SK-N-SH (cell line): ENCODE measurements at regions not wholly inside any gene's neighbourhood (a gene's known extent, or its start where the extent isn't known, plus 50 kb on each side); places are given as distances from the start of the nearest gene placed in this dataset.

Source experiments
- CTCF ChIA-PET: fragments of 300-600, 350-600 bp; formaldehyde crosslinking; extraction: SDS; loops from one replicate; lab custom pipeline; 2021; lab: Yijun Ruan, JAX
- POLR2A ChIA-PET: fragments of 350-600 bp; sonication (Branson Sonifier 250); formaldehyde crosslinking; extraction: SDS; loops from one replicate; lab custom pipeline; 2020; ENCODE audit warnings: antibody characterized with exemption, inconsistent platforms; lab: Yijun Ruan, JAX
- DNase-seq: peaks from one replicate; pipeline ENCODE4 v3.0.0; 2012
- H2AFZ ChIP-seq: fragments of 200-600 bp; sonication (generic); 2 replicates; pipeline ENCODE4 v1.8.1; 2016; ENCODE audit warnings: antibody characterized with exemption, mild to moderate bottlenecking, low read depth
- H3F3A ChIP-seq: fragments of 200-600 bp; sonication (generic); replicated peaks from 2 replicates; pipeline ENCODE3; 2016; ENCODE audit warnings: antibody characterized with exemption, mild to moderate bottlenecking; ENCODE audit not compliant: insufficient read depth
- H3K27ac ChIP-seq, 2 experiments: fragments of 200-500 bp in 1 of 2; fragments of 200-600 bp in 1 of 2; sonication (Bioruptor generic) in 1 of 2; sonication (generic), shearing (Covaris generic) in 1 of 2; 2 replicates each; pipeline versions ENCODE4 v1.5.1 to v1.6.1; 2014 to 2016; ENCODE audit warnings: low read depth in 2 of 2, inconsistent platforms in 1 of 2, low read length in 1 of 2, mild to moderate bottlenecking in 1 of 2, mixed read lengths in 1 of 2
- H3K27me3 ChIP-seq: fragments of 200-600 bp; sonication (generic), shearing (Covaris generic); 2 replicates; pipeline ENCODE4 v1.6.1; 2016; ENCODE audit warnings: mixed run types; ENCODE audit not compliant: insufficient read depth
- H3K36me3 ChIP-seq, 2 experiments: fragments of 200-500 bp in 1 of 2; fragments of 200-600 bp in 1 of 2; sonication (Bioruptor generic) in 1 of 2; sonication (generic) in 1 of 2; replicated peaks in 1 of 2; 2 replicates each; pipeline versions ENCODE3 to v1.5.1; 2014 to 2016; ENCODE audit warnings: low read length in 1 of 2, mild to moderate bottlenecking in 1 of 2; ENCODE audit not compliant: insufficient read depth in 2 of 2, control insufficient read depth in 1 of 2
- H3K4me1 ChIP-seq, 2 experiments: fragments of 200-500 bp in 1 of 2; fragments of 200-600 bp in 1 of 2; sonication (Bioruptor generic) in 1 of 2; sonication (generic), shearing (Covaris generic) in 1 of 2; 2 replicates each; pipeline versions ENCODE4 v1.5.1 to v1.6.1; 2014 to 2016; ENCODE audit warnings: low read depth in 1 of 2, low read length in 1 of 2, mixed run types in 1 of 2; ENCODE audit not compliant: insufficient read depth in 2 of 2, control insufficient read depth in 1 of 2
- H3K4me2 ChIP-seq: fragments of 200-600 bp; sonication (generic), shearing (Covaris generic); 2 replicates; pipeline ENCODE4 v1.6.1; 2017; ENCODE audit warnings: mixed run types
- H3K4me3 ChIP-seq, 2 experiments: fragments of 200-500 bp in 1 of 2; fragments of 200-600 bp in 1 of 2; sonication (Bioruptor generic) in 1 of 2; sonication (generic), shearing (Covaris generic) in 1 of 2; 2 replicates each; pipeline versions ENCODE4 v1.5.1 to v1.8.1; 2014 to 2016; ENCODE audit warnings: low read depth in 2 of 2, inconsistent platforms in 1 of 2, low read length in 1 of 2, mild to moderate bottlenecking in 1 of 2, mixed read lengths in 1 of 2, moderate library complexity in 1 of 2
- H3K79me2 ChIP-seq: fragments of 200-600 bp; sonication (generic); 2 replicates; pipeline ENCODE4 v1.8.1; 2017; ENCODE audit warnings: mild to moderate bottlenecking; ENCODE audit not compliant: insufficient read depth
- H3K9ac ChIP-seq: fragments of 200-600 bp; sonication (generic); 2 replicates; pipeline ENCODE4 v1.6.1; 2017; ENCODE audit warnings: mixed run types
- H3K9me2 ChIP-seq: fragments of 200-600 bp; sonication (generic); 2 replicates; pipeline ENCODE4 v1.6.1; 2017; ENCODE audit warnings: mixed run types
- H3K9me3 ChIP-seq: fragments of 200-600 bp; sonication (generic); 2 replicates; pipeline ENCODE4 v1.6.1; 2017; ENCODE audit warnings: mixed run types, mild to moderate bottlenecking, moderate library complexity
- H4K20me1 ChIP-seq: fragments of 200-600 bp; sonication (generic); 2 replicates; pipeline ENCODE4 v1.6.1; 2017; ENCODE audit warnings: mild to moderate bottlenecking, mixed run types; ENCODE audit not compliant: insufficient read depth
- CHD2 ChIP-seq: fragments of 150-350 bp; IDR thresholded peaks from 2 replicates; pipeline ENCODE4 v1.6.1; 2018; ENCODE audit warnings: low read length; ENCODE audit not compliant: partially characterized antibody
- CTCF ChIP-seq: fragments of 200-600 bp; sonication (generic); IDR thresholded peaks from 2 replicates; pipeline ENCODE4 v1.6.1; 2017; ENCODE audit warnings: antibody characterized with exemption, mild to moderate bottlenecking, moderate library complexity
- ELF1 ChIP-seq: IDR thresholded peaks from 2 replicates; pipeline ENCODE4 v1.4.0; 2012
- EP300 ChIP-seq, 2 experiments: IDR thresholded peaks; 2 replicates each; pipeline versions ENCODE4 v1.4.0 to v1.6.1; 2012; ENCODE audit warnings: borderline replicate concordance in 1 of 2, low read depth in 1 of 2, low read length in 1 of 2
- EZH2phosphoT487 ChIP-seq: fragments of 200-600 bp; sonication (generic); IDR thresholded peaks from 2 replicates; pipeline ENCODE4 v1.6.1; 2017; ENCODE audit warnings: low read depth, mixed run types, mild to moderate bottlenecking, antibody characterized with exemption, moderate library complexity, borderline replicate concordance
- FOXM1 ChIP-seq: IDR thresholded peaks from 2 replicates; pipeline ENCODE4 v1.4.0; 2012; ENCODE audit warnings: low read depth, mild to moderate bottlenecking
- GABPA ChIP-seq: IDR thresholded peaks from 2 replicates; pipeline ENCODE4 v1.4.0; 2012; ENCODE audit warnings: low read depth, mild to moderate bottlenecking
- IRF3 ChIP-seq: fragments of 150-350 bp; IDR thresholded peaks from 2 replicates; pipeline ENCODE4 v1.6.1; 2016; ENCODE audit warnings: mild to moderate bottlenecking, low read depth, low read length
- MAX ChIP-seq: IDR thresholded peaks from 2 replicates; pipeline ENCODE4 v1.4.0; 2012; ENCODE audit warnings: low read depth
- MEF2A ChIP-seq: IDR thresholded peaks from 2 replicates; pipeline ENCODE4 v1.4.0; 2012; ENCODE audit warnings: low read depth, borderline replicate concordance
- RAD21 ChIP-seq: IDR thresholded peaks from 2 replicates; pipeline ENCODE4 v1.6.1; 2012; ENCODE audit warnings: mild to moderate bottlenecking, low read length
- RCOR1 ChIP-seq: fragments of 150-350 bp; IDR thresholded peaks from 2 replicates; pipeline ENCODE4 v1.6.1; 2017; ENCODE audit warnings: antibody characterized with exemption, low read length
- REST ChIP-seq: IDR thresholded peaks from 2 replicates; pipeline ENCODE4 v1.6.1; 2012; ENCODE audit warnings: mild to moderate bottlenecking, low read depth, low read length, moderate library complexity
- RXRA ChIP-seq: IDR thresholded peaks from 2 replicates; pipeline ENCODE4 v1.4.0; 2012; ENCODE audit warnings: low read depth, mild to moderate bottlenecking, borderline replicate concordance
- SIN3A ChIP-seq: IDR thresholded peaks from 2 replicates; pipeline ENCODE4 v1.6.1; 2012; ENCODE audit warnings: low read depth, mild to moderate bottlenecking, low read length, moderate library complexity, borderline replicate concordance
- TAF1 ChIP-seq: IDR thresholded peaks from 2 replicates; pipeline ENCODE4 v1.6.1; 2012; ENCODE audit warnings: low read depth, mild to moderate bottlenecking, low read length, moderate library complexity, borderline replicate concordance
- TCF12 ChIP-seq: IDR thresholded peaks from 2 replicates; pipeline ENCODE4 v1.4.0; 2012
- TEAD4 ChIP-seq: IDR thresholded peaks from 2 replicates; pipeline ENCODE4 v1.4.0; 2012; ENCODE audit warnings: mild to moderate bottlenecking, borderline replicate concordance; ENCODE audit not compliant: insufficient read depth
- YY1 ChIP-seq: IDR thresholded peaks from 2 replicates; pipeline ENCODE4 v1.4.0; 2012; ENCODE audit warnings: low read depth, mild to moderate bottlenecking
- ZBTB33 ChIP-seq: IDR thresholded peaks from 2 replicates; pipeline ENCODE4 v1.4.0; 2012; ENCODE audit warnings: low read depth, borderline replicate concordance
- WGBS: methylation state at CpG from one replicate; pipeline ENCODE4 v1.1.6; 2017; ENCODE audit warnings: low lambda C conversion rate; 5-methylcytosine and 5-hydroxymethylcytosine counted together

- TF ChIP-seq EP300 (IDR thresholded peaks at IDR 0.05; ENCODE audit: borderline replicate concordance in 1 of 2, low read depth in 1 of 2, low read length in 1 of 2) (no peak), MAX (no peak), RXRA (no peak), EZH2phosphoT487 (no peak), TEAD4 (no peak), CTCF (no peak), FOXM1 (no peak), MEF2A (no peak), IRF3 (no peak), RCOR1 (no peak), ELF1 (no peak), RAD21 (no peak), CHD2 (no peak), TAF1 (no peak), GABPA (no peak), YY1 (no peak)
- Histone ChIP-seq H2AFZ (no peak overlapping the region), H3K27ac (no peak overlapping the region), H3K79me2 (no peaks in the 10 kb centered on the region), H3K36me3 (no peaks in the 10 kb centered on the region), H4K20me1 (no peaks in the 10 kb centered on the region), H3K4me2 (no peak overlapping the region), H3K9me3 (no peaks in the 10 kb centered on the region), H3F3A (no peaks in the 10 kb centered on the region), H3K4me3 (no peak overlapping the region), H3K9me2 (no peaks in the 10 kb centered on the region), H3K4me1 (no peaks in the 10 kb centered on the region), H3K27me3 (no peaks in the 10 kb centered on the region), H3K9ac (no peak overlapping the region)
- no peak for DNase-seq
- ChIA-PET POLR2A (no interaction called here), CTCF (no interaction called here)
- 31% methylated on average over 4 of the region's 4 CpGs for WGBS
These were observed 2252.4 kb downstream of the MAT2B start for GRCh38 chr5:165757791-165758190.

GRCh38 chr5:165775111-165775510 is 2269.7 kb downstream of the MAT2B start:
- TF ChIP-seq TCF12 (no peak), REST (no peak), SIN3A (no peak), EP300 (IDR thresholded peaks at IDR 0.05; ENCODE audit: borderline replicate concordance in 1 of 2, low read depth in 1 of 2, low read length in 1 of 2) (no peak), CHD2 (no peak), ZBTB33 (no peak)
- ChIA-PET POLR2A (no interaction called here), CTCF (no interaction called here)
- Histone ChIP-seq H3K9me3 (no peaks in the 10 kb centered on the region), H3K79me2 (no peaks in the 10 kb centered on the region), H3K9ac (no peak overlapping the region), H3K4me3 (no peak overlapping the region), H3K9me2 (no peaks in the 10 kb centered on the region), H4K20me1 (no peaks in the 10 kb centered on the region), H3K4me2 (no peak overlapping the region), H3K27ac (no peak overlapping the region), H3F3A (no peaks in the 10 kb centered on the region), H2AFZ (no peak overlapping the region), H3K27me3 (no peaks in the 10 kb centered on the region), H3K36me3 (no peaks in the 10 kb centered on the region), H3K4me1 (no peaks in the 10 kb centered on the region; a peak in 1 of 4 replicates)
- DNase-seq = no peak
- WGBS = 6% methylated on average over 2 of the region's 2 CpGs
